Fibroblast of mammary gland (primary cell): ENCODE measurements at regions not wholly inside any gene's neighbourhood (a gene's known extent, or its start where the extent isn't known, plus 50 kb on each side); places are given as distances from the start of the nearest gene placed in this dataset.

Experiments used
- DNase-seq: peaks from one replicate; pipeline ENCODE4 v3.0.0-alpha.2; 2010; ENCODE audit warnings: low read depth
- H3K4me3 ChIP-seq: 2 replicates; pipeline ENCODE4 v1.5.1; 2011; ENCODE audit warnings: low read depth, mild to moderate bottlenecking, low read length, moderate library complexity; ENCODE audit not compliant: control insufficient read depth
- CTCF ChIP-seq: conservative IDR thresholded peaks from 2 replicates; pipeline ENCODE4 v1.5.1; 2011; ENCODE audit warnings: low read depth, low read length, inconsistent platforms; ENCODE audit not compliant: control insufficient read depth, insufficient read depth

- DNase-seq, result no peak
- no peak overlapping the region for H3K4me3 ChIP-seq
- no peak for TF ChIP-seq CTCF
Observed at GRCh38 chr2:209322041-209322440, 101.8 kb upstream of the MAP2 start.

GRCh38 chr2:209322905-209323512 lies 100.8 kb upstream of the MAP2 start:
- DNase-seq, result no peak
- H3K4me3 ChIP-seq, result no peak overlapping the region
- TF ChIP-seq CTCF, result no peak

- H3K4me3 ChIP-seq, result no peak overlapping the region
- DNase-seq, result no peak
- TF ChIP-seq CTCF, result no peak
Observed at GRCh38 chr2:209323738-209324137, 100.1 kb upstream of the MAP2 start.

- no peak overlapping the region for H3K4me3 ChIP-seq
- DNase-seq, result no peak
- TF ChIP-seq CTCF, result no peak
Observed at GRCh38 chr2:209324281-209324680, 99.6 kb upstream of the MAP2 start.

- peak; percentile 66 for DNase-seq
- TF ChIP-seq CTCF, result peak; percentile 47
- no peak overlapping the region for H3K4me3 ChIP-seq
Observed at GRCh38 chr2:209331291-209331844, 92.5 kb upstream of the MAP2 start.

GRCh38 chr2:209334188-209335017 lies 89.4 kb upstream of the MAP2 start:
- peak; percentile 92 for TF ChIP-seq CTCF
- peak; percentile 60 for DNase-seq

More at GRCh38 chr2:209334188-209335017, 89.4 kb upstream of the MAP2 start:
- no peak overlapping the region for H3K4me3 ChIP-seq
